G401.6 (cell line): ENCODE measurements at regions not wholly inside any gene's neighbourhood (a gene's known extent, or its start where the extent isn't known, plus 50 kb on each side); places are given as distances from the start of the nearest gene placed in this dataset.
A peak's percentile ranks its signal among the peaks of the same experiment; 100 is the strongest.
"Not testable (repeated sequence)": the region's sequence is repeated elsewhere in the genome, so short reads cannot be mapped to it uniquely, and the experiment has no call there.

Experiments
- FAIRE-seq: peaks from 2 replicates; lab custom pipeline; 2012; peaks lifted over from hg19 to GRCh38; lab: Jason Lieb, UNC

DNA sequence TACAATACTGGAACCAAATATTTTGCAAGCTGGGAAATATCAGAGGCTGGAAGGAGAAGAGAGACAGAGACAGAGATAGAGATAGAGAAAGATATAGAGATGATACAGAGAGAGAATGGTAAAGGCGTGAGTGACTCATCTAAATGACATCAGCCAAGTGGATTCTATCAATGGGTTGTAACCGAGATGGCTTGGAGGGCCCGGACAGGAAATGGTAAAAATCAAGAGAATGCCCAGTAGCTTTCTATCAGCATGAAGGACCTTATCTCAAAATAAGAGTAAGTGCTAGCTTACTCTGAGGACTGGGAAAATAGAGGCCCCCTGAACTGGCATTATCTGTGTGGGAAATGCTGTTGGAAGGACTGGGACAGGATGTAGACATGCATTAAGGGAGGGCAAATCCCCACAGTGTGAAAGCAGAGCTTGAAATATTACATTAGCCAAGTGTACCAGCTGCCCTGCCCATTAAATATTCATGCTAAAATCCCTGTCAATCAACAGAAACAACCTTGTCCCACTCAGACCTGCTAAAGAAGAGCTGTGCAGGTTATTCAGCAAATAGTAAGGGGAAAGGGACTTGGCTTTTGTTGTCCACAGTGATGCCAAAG, 76.6 kb upstream of the ZNF644 start:
- no peak for FAIRE-seq

DNA sequence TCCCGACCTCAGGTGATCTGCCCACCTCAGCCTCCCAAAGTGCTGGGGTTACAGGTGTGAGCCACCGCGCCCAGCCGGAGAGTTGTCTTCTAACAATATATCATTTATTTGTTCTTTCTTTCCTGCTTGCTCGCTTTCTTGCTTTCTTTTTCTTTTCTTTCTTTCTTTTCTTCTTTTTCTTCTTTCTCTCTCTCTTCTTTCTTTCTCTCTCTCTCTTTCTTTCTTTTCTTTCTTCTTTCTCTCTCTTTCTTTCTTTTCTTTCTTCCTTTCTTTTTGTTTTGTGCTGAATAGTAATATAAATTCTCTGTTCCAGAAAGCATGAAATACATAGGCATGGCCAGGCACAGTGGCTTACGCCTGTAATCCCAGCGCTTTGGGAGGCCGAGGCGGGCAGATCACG, 73.5 kb upstream of the ZNF644 start:
- not testable (repeated sequence) for FAIRE-seq

DNA sequence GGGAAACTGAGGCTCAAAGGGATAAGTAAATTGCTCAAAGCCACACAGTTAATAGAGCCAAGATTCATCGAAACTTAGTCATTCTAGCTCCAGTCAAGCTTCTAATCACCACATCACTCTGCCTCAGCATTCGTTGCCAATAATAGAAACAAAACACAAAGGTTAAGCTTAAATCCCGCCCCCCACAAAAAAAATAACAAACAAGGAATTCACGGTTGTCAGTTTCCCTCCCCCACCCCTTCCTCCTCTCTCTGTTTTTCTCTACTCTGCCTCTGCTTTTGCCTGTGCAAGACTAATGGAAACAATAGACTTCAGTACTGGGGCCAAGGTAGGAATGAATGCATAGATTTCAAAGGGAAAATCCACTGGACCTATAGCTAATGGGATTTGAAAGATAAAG, 70.7 kb upstream of the ZNF644 start:
- no peak for FAIRE-seq

DNA sequence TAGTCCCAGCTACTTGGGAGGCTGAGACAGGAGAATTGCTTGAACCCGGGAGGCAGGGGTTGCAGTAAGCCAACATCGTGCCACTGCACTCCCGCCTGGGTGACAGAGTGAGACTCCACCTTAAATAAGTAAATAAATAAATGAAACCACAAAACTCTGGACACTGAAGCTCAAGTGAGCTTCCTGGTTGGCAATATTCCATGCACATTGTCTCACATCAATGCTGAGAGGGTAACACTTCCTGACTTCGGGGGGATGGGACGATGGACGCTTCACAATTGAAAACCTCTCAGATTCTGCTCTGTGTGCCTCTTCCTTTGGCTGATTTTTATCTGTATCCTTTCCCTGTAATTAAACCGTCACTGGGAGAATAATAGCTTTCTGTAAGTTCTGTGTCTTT, 70.0 kb upstream of the ZNF644 start:
- FAIRE-seq: no peak

DNA sequence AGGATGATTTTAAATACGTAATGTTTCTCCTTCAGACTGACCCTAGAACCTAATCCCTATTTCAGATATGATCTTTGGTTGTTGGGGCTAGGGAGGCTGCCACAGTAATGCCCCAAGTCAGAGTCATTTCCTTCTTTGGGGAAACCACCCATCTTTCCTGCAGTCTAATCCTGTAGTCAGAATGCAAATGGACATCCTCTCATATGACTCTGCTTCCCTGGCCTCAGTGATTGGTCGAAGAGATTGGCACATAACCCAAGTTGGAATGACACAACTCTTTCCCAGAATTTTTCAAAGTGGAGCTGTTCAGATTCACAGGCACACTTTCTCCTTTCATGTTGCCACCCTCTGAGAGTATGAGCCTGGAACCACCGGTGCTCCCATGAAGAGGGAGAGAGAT, 58.8 kb upstream of the ZNF644 start:
- FAIRE-seq: no peak

DNA sequence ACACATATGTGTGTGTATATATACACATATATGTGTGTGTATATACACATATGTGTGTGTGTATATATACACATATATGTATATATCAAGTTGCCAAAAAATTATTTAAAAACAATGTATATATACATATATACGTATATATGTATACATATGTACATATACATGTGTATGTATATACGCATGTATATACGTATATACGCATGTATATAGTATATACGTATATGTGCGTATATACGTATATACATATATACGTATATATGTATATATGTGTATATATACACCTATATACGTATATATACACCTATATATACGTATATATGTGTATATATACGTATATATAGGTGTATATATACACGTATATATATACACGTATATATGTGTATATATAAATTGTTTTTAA, 57.0 kb upstream of the ZNF644 start:
- FAIRE-seq: peak; percentile 23

DNA sequence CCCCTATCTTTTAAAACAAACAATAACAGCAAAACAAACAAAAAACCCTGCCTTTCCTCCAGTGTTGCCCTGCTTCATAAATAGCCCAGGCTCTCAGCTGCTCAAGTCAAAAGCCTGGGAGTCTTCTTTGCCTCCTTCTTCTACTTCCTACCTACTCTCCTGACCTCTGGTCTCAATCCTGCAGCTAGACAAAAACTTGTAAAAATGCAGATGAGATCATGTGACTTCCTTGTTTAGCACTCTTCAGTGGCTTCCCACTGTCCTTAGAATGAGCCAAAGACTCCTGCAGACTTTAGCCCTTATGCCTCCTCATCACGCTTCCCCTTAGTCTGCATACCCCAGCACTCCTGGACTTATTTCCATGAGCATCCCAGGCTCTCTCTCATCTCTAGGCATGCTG, 55.0 kb upstream of the ZNF644 start:
- no peak for FAIRE-seq

DNA sequence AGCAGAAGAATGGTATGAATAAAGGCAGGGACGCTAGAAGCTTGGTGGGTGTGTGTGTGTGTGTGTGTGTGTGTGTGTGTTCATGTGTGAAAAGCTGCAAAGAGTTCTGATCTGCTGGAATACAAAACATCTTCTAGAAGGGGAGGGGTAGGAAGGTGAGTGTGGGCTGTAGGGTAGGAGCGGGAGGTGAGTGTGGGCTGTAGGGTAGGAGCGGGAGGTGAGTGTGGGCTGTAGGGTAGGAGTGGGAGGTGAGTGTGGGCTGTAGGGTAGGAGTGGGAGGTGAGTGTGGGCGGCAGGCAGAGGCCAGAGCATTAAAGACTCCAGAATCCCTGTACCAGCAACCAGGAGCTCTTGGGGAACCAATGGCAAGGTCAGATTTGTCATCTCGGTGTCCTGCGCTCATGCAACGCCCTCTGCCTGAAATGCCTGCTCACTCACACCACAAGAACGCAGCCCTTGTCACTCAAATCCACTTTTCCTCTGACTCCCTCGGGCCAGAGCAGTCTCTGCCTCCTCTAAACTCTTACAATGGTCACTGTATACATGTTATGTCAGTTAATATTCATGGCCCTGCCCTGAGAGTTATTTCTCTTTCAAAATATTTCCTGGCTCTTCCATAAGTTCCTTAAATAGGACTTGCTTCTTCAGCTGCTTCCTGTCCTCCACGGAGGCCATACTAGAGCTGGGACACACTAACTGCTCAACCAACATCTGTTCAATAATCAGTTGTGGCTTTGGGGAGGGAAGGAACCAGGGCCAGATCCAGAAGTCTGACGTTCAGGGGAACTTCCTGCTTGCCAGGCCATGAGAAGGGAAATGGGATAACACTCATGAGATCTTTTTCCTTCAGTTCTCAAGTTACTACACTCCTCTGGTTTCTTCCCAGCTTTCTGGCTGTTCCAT, 53.6 kb upstream of the ZNF644 start:
- no peak for FAIRE-seq

DNA sequence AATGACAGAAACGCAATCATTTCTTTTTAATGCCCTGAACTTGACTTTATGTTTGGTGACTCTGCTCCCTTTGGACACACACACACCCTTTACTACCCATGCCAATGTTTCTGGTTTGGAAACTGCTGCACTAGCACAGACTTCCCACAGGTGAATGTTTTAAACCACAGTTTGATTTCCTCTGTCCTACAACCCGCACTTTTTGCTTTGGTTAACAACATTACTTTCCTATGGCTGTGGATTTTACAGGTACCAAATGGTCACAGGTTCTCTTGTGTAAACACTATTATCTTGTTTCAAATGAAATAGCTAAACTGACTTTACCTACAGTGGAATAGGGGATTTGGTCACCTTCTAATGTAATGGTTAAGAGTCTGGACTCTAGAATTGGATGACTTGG, 51.5 kb upstream of the ZNF644 start:
- no peak for FAIRE-seq

DNA sequence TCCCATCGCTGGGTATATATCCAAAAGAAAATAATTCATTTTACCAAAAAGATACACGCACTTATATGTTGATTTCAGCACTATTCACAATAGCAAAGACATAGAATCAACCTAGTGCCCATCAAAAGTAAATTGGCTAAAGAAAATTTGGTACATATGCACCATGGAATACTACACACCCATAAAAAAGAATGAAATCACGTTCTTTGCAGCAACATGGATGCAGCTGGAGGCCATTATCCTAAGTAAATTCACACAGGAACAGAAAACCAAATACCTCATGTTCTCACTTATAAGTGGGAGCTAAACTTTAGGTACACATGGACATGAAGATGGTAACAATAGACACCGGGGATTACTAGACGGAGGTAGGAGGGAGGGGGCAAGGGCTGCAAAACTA, 50.0 kb upstream of the ZNF644 start:
- no peak for FAIRE-seq
